Posterior cingulate gyrus (tissue), 11 donors: ENCODE measurements at regions not wholly inside any gene's neighbourhood (a gene's known extent, or its start where the extent isn't known, plus 50 kb on each side); places are given as distances from the start of the nearest gene placed in this dataset.
"Not testable (repeated sequence)": the region's sequence is repeated elsewhere in the genome, so short reads cannot be mapped to it uniquely, and the experiment has no call there.

Experiments
- DNase-seq, 10 donors: peaks; one replicate each; pipeline versions ENCODE4 v3.0.0 to v3.0.0-alpha.2; 2020 to 2021; ENCODE audit warnings: mixed read lengths in 3 of 10
- intact Hi-C: fragments of 100-400 bp; cut with DNase I; formaldehyde crosslinking; loops from one replicate; pipeline ENCODE4 v1.15.1; 2023

DNA sequence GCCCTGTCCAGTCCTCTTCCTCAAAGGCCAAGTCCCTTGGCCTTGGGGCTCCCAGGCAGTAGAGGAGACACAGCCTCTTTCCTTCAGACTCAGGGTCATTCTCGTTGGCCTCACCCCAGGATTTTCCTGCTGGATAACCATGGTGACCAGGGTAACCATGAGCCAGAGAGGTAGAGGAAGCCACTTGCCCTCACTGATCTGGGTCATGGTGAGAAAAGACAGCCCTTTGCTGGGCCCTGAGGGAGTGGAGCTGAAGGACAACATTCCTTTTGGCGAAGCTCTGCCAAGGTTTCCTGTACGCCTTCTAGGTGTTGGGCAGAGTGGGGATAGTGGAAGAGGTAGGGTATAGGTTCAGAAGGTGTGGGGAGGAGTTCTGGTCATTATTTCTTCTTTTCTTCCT lies 53.1 kb upstream of the WNT4 start:
- intact Hi-C loops: no loop called here
- DNase-seq: no peak

DNA sequence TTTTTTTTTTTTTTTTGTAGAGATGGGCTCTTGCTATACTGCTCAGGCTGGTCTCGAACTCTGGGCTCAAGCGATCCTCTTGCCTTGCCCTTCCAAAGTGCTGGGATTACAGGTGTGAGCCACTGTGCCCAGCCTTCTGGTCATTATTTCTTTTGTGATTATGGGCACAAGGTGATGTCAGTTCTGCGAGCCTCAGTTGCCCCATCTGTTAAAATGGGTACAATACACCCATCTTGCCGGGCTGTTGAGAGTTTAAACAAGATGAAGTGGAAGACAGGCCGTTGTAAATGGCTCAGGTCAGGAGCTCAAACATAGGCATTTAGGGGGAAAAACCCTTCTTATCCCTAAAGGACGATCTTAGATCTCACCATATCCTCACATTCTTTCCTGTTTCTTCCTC lies 53.7 kb upstream of the WNT4 start:
- peak in 1 of 10 donors; percentile 24 for DNase-seq
- intact Hi-C loops: no loop called here

DNA sequence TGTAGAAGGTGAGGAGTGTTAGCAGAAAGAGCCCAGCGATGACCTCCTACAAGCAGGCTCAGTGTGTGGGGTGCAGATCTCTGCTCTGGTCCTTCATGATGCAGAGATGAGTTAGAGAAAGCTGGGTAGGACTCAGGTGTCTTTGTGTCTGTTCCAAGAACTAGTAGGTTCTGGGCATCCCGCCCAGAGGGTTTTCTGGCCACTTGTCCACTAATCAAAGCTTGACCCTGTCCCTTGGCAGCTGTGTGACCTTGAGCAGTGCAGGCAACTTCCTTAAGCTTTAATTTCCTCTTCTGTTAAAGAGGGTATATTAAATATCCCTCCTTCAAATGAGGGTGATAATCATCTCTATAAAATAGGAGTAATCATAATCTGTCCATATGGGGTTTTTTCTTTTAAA lies 54.7 kb upstream of the WNT4 start:
- DNase-seq: no peak
- intact Hi-C loops: no loop called here

DNA sequence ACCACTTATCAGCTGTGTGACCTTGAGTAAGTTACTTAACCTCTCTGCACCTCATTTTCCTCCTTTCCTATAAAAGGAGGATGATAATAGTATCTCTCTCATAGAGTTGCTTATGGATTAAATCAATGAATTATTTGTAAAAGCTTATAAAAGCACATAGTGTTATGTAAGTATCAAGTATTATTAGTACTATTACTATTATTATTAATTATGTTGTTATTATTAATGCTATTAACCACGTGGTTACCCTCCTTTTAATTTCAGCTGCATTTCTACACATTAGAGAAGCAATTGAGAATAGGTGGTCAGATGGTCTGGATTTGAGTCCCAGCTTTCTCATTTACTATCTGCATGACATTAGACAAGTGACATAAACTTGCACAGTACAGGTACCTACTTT lies 58.1 kb upstream of the WNT4 start:
- no peak for DNase-seq

DNA sequence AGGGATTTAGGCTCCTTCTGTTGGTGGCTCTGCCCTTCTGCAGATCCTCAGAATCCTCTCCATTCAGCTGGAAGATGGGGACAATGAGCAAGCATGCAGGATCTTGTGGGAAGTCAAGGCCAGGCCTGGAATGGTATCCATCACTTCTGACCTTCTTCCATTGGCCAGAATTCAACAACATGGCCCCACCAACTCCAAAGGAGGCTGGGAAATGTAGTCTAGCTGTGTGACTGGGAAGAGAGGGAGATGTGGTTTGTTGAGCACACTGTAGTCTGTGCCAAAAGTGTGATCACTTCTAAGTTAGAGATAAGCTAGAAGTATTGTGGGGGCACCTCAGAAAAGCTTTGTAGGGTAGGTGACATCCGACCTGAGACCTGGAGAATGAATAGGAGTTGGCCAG lies 60.4 kb upstream of the WNT4 start:
- no peak for DNase-seq
- intact Hi-C loops: no loop called here

More for the DNA sequence above, 58.1 kb upstream of the WNT4 start:
- intact Hi-C loops: no loop called here

DNA sequence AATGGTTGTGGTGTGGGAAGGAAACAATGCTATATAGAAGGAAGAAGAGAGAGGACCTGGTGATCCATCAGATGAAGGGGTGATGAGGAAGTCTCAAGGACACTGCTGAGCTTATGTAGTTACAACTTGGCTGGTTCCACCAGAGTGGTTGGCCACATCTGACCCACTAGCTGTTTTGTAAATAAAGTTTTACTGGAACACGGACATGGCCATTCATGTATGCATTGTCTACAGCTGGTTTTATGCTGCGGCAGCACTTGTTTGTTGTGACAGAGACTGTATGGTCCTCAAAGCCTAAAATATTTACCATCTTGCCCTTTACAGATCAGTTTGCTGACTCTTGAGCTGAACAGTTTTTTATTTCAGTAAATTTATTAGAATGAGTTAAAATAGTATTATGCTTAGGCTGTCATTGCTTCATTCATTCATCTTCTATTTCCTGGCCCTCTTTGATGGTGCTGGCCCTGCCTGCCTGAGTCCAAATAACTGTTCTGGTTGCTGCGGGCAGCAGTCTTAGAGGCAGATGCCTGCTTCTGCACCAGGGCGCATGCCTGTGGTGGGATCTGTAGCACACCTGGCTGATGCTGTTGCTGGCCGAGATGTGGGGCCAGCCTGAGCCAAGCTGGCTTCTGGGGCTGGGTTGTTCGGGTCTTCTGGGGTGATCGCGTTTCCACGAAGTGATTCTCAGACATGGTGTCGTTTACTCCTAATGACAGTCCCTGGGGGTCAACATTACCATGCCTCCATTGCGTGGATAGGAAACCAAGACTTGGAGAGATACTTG lies 61.4 kb upstream of the WNT4 start:
- intact Hi-C loops: no loop called here
- DNase-seq: peak in 2 of 10 donors; percentile 62 to 67

DNA sequence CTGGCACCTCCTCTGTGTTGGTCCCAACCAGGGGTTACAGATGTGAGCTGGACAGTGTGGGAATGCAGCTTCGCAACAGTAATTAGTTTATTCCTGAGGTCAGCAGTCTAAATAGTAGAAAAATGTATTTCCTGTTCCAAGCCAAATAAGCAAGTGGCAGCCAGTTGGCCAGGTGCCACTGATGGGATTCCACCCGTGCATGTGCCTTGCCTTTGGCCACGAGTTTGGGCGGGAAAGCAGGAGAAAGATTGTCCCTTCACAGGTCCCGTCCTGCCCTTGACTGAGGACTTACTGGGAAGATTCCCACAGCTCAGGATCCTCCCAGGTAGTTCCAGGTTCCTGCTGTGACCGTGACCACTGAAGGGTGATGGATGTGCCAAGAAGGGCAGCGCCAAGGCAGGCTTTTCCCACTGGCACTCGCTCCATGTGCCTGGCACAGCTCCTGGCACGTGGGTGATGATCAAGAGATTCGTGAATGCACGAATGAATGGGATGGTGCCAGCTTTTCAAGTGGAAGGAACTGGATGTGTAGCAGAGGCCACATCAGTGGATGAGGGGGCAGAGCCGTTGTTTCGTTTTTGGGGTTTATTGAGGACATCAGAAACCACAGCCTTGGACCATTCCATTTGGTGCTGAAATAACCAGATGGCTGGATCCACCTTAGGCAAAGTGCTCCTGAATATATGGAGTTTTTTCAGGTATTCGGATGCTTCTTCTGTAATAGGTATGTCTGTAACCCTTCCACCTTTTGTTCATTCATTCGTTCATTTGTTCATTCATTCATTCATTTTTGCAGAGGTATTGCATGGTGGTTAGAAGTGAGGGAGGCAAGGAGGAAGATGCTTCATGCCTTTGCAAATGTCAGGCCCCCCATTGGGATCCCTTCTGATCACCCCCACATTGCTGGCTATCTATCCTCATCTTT lies 62.4 kb upstream of the WNT4 start:
- intact Hi-C loops: no loop called here
- peak in 3 of 10 donors; percentile 23 to 68 (median 62) for DNase-seq

DNA sequence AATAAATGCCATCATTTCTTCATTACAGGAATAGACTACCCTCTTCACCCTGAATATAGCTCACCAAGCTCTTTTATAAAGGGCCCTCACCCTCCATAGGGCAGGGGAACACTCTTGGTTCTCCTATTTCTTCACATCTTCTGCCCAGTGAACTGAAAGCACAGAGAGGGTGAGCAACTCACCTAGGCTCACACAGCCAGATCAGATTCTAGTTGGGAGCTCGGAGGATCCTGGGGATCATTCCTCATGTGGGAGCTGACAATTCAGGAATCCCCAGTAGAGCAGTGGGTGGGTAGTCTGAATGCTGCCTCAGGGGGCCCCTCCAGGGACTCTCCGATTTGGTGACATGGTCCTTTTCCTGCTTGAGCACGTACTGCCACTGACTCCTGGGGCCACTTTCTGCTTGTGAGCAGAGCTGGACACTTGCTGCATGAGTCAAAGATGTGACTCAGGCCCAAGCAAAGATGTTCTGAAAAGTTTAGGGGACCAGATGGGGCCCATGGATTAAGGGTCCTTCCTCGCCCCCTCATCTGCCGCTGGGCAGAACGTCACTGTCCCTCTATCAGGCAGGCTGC lies 63.7 kb upstream of the WNT4 start:
- peak in 2 of 10 donors; percentile 4 to 39 for DNase-seq
- intact Hi-C loops: no loop called here

DNA sequence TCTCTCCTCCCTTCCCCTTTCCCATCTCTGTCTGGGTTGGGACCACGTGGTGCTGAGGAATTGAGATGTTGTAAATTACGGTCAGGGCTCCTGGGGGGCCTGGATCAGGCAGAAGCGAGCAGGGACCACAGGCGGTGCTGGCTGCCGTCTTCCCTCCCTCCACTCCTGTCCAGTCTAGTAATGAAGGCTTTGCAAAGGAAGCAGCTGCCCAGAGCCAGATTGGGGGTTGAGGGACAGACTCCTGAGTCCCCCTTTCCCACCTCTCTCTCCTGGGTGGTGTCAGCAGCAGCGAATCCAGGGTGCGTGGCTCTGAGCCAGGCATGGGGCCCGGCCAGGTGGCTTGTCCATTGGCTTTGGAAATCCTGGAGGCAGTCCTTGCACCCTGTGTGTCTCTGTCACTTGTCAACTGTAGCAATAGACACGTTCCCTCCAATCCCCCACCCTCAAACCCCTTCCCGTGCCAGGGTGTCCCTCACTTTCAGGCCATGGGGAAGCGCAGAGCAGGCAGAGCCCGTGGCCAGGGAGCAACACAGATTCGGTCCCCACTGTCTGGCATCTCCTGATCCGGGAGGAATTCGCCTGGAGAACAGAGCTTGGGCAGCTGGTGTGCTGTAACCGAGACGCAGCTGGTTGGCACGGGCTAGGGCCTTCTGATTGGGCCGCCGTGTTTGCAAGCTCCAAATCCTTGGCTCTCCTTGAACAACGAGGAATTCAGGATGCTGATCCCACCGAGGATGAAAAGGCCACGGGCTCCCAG lies 64.8 kb upstream of the WNT4 start:
- DNase-seq: peak in 6 of 10 donors; percentile 18 to 90 (median 70)
- intact Hi-C loops: no loop called here

DNA sequence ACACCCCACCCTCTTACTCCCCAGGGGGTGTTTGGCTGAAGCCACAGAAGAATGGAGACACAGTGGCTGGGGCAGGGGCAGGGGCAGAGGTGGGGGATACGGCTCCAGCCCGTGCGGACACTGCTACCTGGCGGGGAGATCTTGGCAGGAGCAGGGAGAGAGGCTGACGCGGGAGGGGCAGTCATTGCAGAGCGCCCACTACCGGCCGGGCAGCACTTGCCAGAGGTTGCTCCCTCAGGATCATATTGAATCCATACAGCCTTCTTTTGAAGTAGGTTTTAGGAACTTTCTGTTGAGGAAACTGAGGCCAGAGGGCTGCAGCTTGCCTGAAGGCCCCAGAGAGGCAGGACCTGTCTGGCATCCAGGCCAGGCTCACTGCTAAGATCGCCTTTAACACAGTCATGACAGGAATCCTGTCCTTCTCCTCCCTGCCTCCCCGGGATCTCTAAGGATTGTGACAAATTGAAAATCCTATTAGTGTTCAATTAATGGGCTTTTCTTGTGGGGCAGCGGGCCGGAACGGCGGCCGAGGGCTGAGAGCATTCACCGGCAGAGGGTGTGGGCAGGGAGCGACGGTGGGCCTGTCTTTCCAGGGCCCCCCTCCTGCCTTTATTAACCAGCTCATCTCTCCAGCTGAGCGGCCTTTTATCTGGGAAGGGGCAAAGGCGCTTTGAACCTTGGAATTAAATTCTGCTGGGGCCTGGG lies 65.5 kb upstream of the WNT4 start:
- peak in 2 of 10 donors; percentile 26 to 48 for DNase-seq
- intact Hi-C loops: no loop called here

DNA sequence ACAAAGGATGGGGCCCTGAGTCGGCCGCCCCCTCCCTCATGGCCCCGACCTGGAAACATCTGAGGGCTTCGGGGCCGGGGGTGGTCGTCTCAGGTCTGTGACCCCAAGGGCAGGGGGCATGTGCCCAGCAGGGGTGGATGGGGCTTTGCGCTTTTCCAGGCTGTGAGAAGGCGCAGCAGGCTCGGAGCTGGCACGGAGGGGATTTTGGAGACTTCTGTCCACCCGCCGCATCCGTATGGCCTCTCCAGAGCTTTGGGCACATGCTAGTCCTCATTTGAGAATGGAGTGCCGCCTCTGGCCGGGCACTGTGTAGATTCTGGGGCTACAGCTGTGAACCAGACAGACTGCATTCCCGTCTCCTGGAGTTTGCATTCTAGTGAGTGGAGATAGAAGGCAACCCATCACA lies 66.1 kb upstream of the WNT4 start:
- DNase-seq: peak in 2 of 10 donors; percentile 38 to 48
- intact Hi-C loops: no loop called here

DNA sequence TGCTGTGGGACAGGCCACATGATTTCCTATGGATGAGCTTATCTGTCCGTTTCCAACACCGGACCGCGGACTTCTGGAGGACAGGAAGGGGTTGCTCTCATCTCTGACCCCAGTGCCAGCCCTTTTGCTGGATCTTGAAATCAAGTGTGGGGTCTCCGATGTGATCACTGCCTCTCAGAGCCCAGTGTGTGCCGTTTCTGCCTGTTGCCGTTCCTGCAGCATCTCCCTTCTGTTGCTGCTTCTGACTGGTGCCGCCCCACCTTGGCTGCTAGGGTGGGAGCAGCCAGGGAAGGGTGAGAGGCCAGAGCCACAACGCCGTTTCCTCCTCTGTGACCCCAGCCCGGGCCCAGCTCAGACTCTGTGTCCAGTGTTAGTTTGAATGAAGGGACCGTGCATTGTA lies 67.3 kb upstream of the WNT4 start:
- intact Hi-C loops: no loop called here
- peak in 2 of 10 donors; percentile 30 to 54 for DNase-seq

DNA sequence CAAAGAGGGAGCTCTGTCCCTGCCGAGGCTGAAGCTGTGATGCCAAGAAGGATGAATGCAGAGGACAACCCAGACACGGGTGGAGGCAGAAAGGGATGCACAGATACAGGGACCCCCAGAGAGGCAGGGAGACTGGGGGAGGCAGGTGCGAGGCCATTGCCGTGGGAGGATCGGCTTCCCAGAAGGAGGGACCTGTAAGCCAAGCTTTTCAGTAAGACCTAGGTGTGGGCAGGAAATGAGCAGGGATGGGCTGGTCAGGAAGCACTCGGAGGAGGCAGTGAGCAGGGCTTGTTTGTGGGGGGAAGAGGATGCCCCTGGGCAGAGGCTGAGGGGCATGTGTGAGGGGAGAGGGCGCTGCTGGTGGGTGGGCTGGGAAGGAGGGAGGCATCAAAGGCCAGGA lies 67.7 kb upstream of the WNT4 start:
- intact Hi-C loops: no loop called here

DNA sequence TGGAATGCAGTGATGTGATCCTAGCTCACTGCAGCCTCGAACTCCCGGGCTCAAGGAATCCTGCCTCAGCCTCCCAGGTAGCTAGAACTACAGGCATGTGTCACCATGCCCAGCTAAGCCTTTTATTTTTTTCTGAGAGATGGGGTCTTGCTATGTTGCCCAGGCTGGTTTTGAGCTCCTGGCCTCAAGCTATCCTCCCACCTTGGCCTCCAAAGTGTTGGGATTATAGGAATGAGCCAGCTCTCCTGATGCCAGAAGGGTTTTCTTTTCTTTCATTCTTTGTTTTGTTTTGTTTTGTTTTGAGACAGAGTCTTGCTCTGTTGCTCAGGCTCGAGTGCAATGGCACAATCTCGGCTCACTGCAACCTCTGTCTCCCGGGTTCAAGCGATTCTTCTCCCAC lies 68.6 kb upstream of the WNT4 start:
- peak in 2 of 10 donors; percentile 3 to 15 for DNase-seq
- intact Hi-C loops: not testable (repeated sequence)

More for the DNA sequence above, 67.7 kb upstream of the WNT4 start:
- DNase-seq: peak in 2 of 10 donors; percentile 35 to 45

DNA sequence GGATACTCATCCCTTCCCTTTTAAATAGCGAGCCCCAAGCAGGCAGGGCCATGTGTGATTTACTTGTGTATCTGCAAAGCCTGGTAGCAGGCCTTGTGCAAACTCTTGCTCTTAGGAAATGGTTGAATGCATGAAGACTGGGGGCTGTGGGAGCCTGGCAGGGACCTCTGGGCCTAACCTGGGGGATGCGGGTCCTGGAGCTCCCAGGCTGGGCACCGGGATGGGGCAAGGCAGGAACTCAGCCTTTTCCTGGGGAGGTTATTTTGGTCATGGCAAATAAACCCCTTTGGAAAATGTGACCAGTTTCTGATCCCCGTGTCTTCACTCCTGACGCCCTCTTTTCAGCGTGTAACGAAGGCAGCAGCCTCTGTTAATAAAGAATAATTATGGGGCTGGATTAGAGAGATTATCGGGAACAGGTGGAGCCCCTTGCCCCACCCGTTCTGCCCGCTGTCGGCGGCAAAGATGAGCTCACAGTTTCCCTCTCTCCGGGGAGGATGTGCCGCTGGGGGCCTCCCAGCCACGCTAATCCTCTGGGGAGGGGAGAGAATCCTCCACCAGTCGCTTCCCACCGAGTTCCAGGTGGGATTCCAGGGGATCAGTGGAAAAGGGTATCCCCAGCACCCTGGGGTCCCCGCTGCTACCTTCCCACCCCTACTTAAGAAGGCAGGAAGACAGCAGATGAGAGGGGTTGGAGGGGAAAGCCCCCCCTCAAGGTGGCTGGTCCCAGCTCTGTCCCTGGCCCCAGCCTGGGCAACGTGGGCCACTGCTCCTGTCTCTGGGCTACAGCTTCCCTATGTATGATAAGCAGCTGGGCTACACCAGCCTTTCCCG lies 69.7 kb upstream of the WNT4 start:
- intact Hi-C loops: no loop called here
- peak in 2 of 10 donors; percentile 23 to 68 for DNase-seq

DNA sequence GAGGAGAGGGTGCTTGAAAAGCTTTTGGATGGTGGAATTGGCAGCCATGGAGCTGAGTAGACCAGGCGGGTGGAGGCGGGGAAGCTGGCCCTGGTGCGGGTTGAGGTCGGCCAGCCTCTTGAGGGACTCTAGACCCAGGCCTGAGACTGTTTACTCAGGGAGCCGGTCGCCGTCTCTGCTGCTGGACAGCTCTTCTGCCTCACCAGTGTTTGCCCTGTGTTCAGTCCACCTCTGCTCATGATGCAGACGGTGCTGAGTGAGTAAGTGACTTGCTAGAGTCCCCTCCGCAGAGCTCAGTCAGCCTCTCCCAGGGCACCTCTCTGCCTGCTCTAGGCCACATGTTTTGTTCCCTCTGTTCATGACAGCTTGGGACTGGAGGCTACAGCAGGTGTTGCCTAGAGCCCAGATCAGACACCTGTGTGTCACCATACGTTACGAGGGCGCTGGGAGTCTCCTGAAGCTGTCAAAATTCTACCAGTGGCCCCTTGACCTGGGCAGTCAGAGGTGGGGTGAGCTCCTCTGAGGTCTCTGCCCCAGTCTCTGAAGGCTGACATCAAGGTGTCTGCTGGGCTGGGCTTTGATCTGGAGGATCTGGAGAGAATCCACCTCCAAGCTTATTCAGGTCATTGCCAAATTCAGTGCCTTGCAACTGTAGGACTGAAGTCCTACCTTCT lies 73.5 kb upstream of the WNT4 start:
- peak in 3 of 10 donors; percentile 42 to 65 (median 63) for DNase-seq
- intact Hi-C loops: no loop called here

DNA sequence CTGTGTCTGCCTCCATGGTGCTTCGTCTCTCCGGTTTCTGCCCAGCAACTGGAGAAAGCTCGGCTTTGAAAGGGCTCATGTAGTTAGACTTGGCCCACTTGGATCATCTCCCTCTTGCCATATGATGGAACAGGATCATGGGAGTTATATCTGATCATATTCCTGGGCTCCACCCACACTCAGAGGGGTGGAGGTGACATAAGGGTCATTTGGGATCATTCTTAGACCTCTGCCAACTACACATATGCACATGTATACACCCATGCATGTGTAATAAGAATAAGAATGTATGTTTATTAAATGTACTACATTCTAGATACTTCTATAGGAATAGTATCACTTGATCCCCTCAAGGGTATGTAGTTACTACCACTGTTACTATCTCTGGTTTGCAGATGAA lies 74.1 kb upstream of the WNT4 start:
- intact Hi-C loops: no loop called here
- DNase-seq: no peak

DNA sequence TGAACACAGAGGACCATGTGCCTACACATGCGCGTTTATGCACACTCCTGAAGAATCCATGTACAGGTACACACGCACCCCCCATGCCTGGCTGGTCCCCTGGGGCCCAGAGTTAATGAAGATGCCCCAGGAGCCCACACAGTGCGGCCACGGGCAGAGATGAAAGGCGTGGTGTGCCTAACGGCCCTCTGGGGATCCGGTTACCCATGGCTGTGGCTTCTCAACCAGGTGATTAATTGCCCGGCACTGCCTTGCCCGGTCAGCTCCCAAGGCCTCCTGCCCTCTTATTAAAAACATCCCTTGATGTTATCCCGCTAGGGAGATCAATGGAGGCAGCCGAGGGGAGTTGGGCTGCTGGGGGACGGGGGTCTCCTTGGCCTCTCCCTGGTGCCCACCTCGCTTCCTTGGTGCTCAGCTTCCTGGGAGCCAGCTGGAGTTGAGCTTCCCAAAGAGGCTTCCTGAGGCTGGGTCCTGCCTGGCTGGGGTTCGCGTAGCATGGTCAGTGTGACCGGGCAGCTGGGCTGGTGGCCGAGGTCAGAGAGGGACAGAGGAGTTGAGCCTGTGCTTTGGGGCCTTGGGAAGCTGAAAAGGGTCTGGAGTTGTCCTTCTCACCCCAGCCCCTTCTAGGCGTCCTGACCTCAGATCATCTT lies 75.0 kb upstream of the WNT4 start:
- DNase-seq: peak in 2 of 10 donors; percentile 37 to 43
- intact Hi-C loops: no loop called here
